K562 (cell line): ENCODE measurements at regions not wholly inside any gene's neighbourhood (a gene's known extent, or its start where the extent isn't known, plus 50 kb on each side); places are given as distances from the start of the nearest gene placed in this dataset.
"Not testable (repeated sequence)": the region's sequence is repeated elsewhere in the genome, so short reads cannot be mapped to it uniquely, and the experiment has no call there.

Experiments
- ATAC-seq: fragments of 200-7000 bp; cut with Tn5 transposase; 3 replicates; pipeline ENCODE4 v1.9.1; 2020; ENCODE audit warnings: moderate library complexity
- BruUV-seq: library from RNA; stranded (reverse); fragments of 400-500 nt; replicated peaks from 2 replicates; lab custom pipeline; 2021; lab: Mats Ljungman, UMichigan
- CTCF ChIA-PET: fragments of 300-600 bp; formaldehyde crosslinking; extraction: SDS; loops from one replicate; lab custom pipeline; 2021; ENCODE audit warnings: low intra/inter-chr PET ratio; lab: Yijun Ruan, JAX
- POLR2A ChIA-PET: fragments of 300-600, 350-650 bp; sonication (Branson Sonifier 250); formaldehyde crosslinking; extraction: SDS; loops from one replicate; lab custom pipeline; 2021; ENCODE audit warnings: antibody characterized with exemption, inconsistent platforms; lab: Yijun Ruan, JAX
- DNase-seq, 4 experiments: peaks; one replicate each; pipeline versions ENCODE4 v3.0.0 to v3.0.0-alpha.2; 2011 to 2018; ENCODE audit warnings: low spot score in 3 of 4, mixed read lengths in 3 of 4; ENCODE audit errors: extremely low read depth in 1 of 4
- FAIRE-seq: peaks from 2 replicates; lab custom pipeline; 2011; peaks lifted over from hg19 to GRCh38; lab: Jason Lieb, UNC
- H2AFZ ChIP-seq: 2 replicates; pipeline ENCODE4 v1.6.0; 2011; ENCODE audit warnings: low read depth, low read length, control low read depth, inconsistent platforms
- H3K27ac ChIP-seq: fragments of 200-600 bp; 3 replicates; pipeline ENCODE4 v1.8.0; 2011; ENCODE audit warnings: low read depth, mild to moderate bottlenecking, control low read depth, inconsistent platforms, low read length, moderate library complexity, mixed read lengths; ENCODE audit errors: extremely low read depth
- H3K27me3 ChIP-seq, 2 experiments: fragments of 300-600 bp in 1 of 2; 2 replicates in 1 of 2; 3 replicates in 1 of 2; pipeline versions ENCODE4 v1.6.0 to v1.8.0; 2011; ENCODE audit warnings: inconsistent platforms in 2 of 2, low read length in 2 of 2, mild to moderate bottlenecking in 1 of 2, mixed read lengths in 1 of 2, moderate library complexity in 1 of 2; ENCODE audit not compliant: control insufficient read depth in 2 of 2, insufficient read depth in 2 of 2
- H3K36me3 ChIP-seq: fragments of 300-600 bp; 3 replicates; pipeline ENCODE4 v1.8.0; 2011; ENCODE audit warnings: mild to moderate bottlenecking, low read length, inconsistent platforms; ENCODE audit not compliant: control insufficient read depth, insufficient read depth
- H3K4me1 ChIP-seq, 2 experiments: fragments of 200-600 bp in 1 of 2; replicated peaks in 1 of 2; 2 replicates in 1 of 2; 3 replicates in 1 of 2; pipeline versions ENCODE4 v1.5.1 to v1.8.0; 2011; ENCODE audit warnings: inconsistent platforms in 2 of 2, low read length in 2 of 2, mild to moderate bottlenecking in 1 of 2, mixed read lengths in 1 of 2, moderate library complexity in 1 of 2; ENCODE audit not compliant: control insufficient read depth in 2 of 2, insufficient read depth in 2 of 2
- H3K4me2 ChIP-seq: 2 replicates; pipeline ENCODE4 v1.6.1; 2011; ENCODE audit warnings: low read length, control low read depth, inconsistent platforms, mixed read lengths; ENCODE audit not compliant: insufficient read depth
- H3K4me3 ChIP-seq: fragments of 200-600 bp; sonication (generic), shearing (Covaris generic); 2 replicates; pipeline ENCODE4 v1.5.1; 2016; ENCODE audit warnings: control low read depth, inconsistent platforms
- H3K79me2 ChIP-seq: fragments of 200-600 bp; 3 replicates; pipeline ENCODE4 v1.8.0; 2011; ENCODE audit warnings: low read length, inconsistent platforms; ENCODE audit not compliant: control insufficient read depth, insufficient read depth
- H3K9ac ChIP-seq, 2 experiments: 2 replicates each; pipeline versions ENCODE4 v1.6.0 to v1.6.1; 2011; ENCODE audit warnings: low read depth in 2 of 2, low read length in 2 of 2, control low read depth in 1 of 2, inconsistent platforms in 1 of 2, mild to moderate bottlenecking in 1 of 2, mixed read lengths in 1 of 2; ENCODE audit not compliant: insufficient read depth in 1 of 2
- H3K9me1 ChIP-seq: one replicate; pipeline ENCODE4 v1.6.0; 2011; ENCODE audit warnings: inconsistent platforms, mild to moderate bottlenecking, low read length, moderate library complexity; ENCODE audit not compliant: control insufficient read depth, insufficient read depth
- H3K9me3 ChIP-seq: replicated peaks from 2 replicates; pipeline ENCODE4 v1.5.1; 2011; ENCODE audit warnings: low read depth, low read length, inconsistent platforms; ENCODE audit not compliant: control insufficient read depth, insufficient read depth
- H4K20me1 ChIP-seq: replicated peaks from 2 replicates; pipeline ENCODE4 v1.6.1; 2011; ENCODE audit warnings: low read length, inconsistent platforms, mixed read lengths; ENCODE audit not compliant: control insufficient read depth, insufficient read depth
- ETV5 ChIP-seq: sonication (generic); formaldehyde crosslinking; IDR thresholded peaks from 2 replicates; pipeline ENCODE4 v1.4.0; 2020; ENCODE audit warnings: low read depth, mild to moderate bottlenecking, missing genetic modification reagents
- NR2C2 ChIP-seq, 2 experiments: fragments of 200-800 bp in 1 of 2; sonication (Bioruptor generic) in 1 of 2; sonication (generic) in 1 of 2; formaldehyde crosslinking in 1 of 2; IDR thresholded peaks; 2 replicates each; pipeline versions ENCODE4 v1.6.1 to v1.8.0; 2016 to 2022; ENCODE audit warnings: mild to moderate bottlenecking in 1 of 2, missing compliant biosample characterization in 1 of 2, missing genetic modification characterization in 1 of 2, missing genetic modification reagents in 1 of 2
- NUFIP1 ChIP-seq: fragments of 450-650 bp; IDR thresholded peaks from 2 replicates; pipeline ENCODE4 v1.6.1; 2018; ENCODE audit not compliant: partially characterized antibody
- PHF8 ChIP-seq: fragments of 200-600 bp; sonication (generic); IDR thresholded peaks from 2 replicates; pipeline ENCODE4 v1.6.1; 2012; ENCODE audit warnings: mixed run types, mild to moderate bottlenecking, inconsistent platforms, low read length, moderate library complexity, borderline replicate concordance
- POLR2G ChIP-seq: fragments of 200-400 bp; formaldehyde crosslinking; IDR thresholded peaks from 2 replicates; pipeline ENCODE4 v1.6.1; 2017; ENCODE audit warnings: low read depth, mild to moderate bottlenecking, antibody characterized with exemption, low read length, moderate library complexity
- RBFOX2 ChIP-seq: fragments of 200-400 bp; formaldehyde crosslinking; IDR thresholded peaks from 2 replicates; pipeline ENCODE4 v1.6.1; 2017; ENCODE audit warnings: low read depth, mild to moderate bottlenecking, low read length, moderate library complexity
- TAF1 ChIP-seq: IDR thresholded peaks from 2 replicates; pipeline ENCODE4 v1.6.1; 2011; ENCODE audit warnings: mild to moderate bottlenecking, low read length, moderate library complexity; ENCODE audit not compliant: insufficient read depth, control insufficient read depth, severe bottlenecking; ENCODE audit errors: extremely low read depth
- ZFX ChIP-seq: sonication (generic); formaldehyde crosslinking; IDR thresholded peaks from 2 replicates; pipeline ENCODE4 v1.8.0; 2022; ENCODE audit warnings: mild to moderate bottlenecking, missing genetic modification reagents, moderate library complexity
- ZNF766 ChIP-seq: fragments of 200-800 bp; sonication (Bioruptor generic); conservative IDR thresholded peaks from 2 replicates; pipeline ENCODE4 v1.6.1; 2016; ENCODE audit warnings: missing genetic modification characterization, missing compliant biosample characterization
- WGBS: fragments of 100-300 bp; shearing (Covaris generic); methylation state at CpG from one replicate; pipeline ENCODE4 v1.1.6; 2016; ENCODE audit warnings: low coverage, mixed read lengths; ENCODE audit not compliant: insufficient coverage; ENCODE audit errors: missing lambda C conversion rate; 5-methylcytosine and 5-hydroxymethylcytosine counted together
- in situ Hi-C: fragments of 300-500 bp; cut with MboI; formaldehyde crosslinking; loops from 4 replicates; pipeline ENCODE4 v1.15.0; 2018; ENCODE audit warnings: inconsistent platforms, mixed read lengths
- intact Hi-C: fragments of 100-400 bp; cut with micrococcal nuclease; formaldehyde crosslinking; loops from 2 replicates; pipeline ENCODE4 v1.14.2; 2022
- TF ChIP-seq, protein P1 (sequence below): sonication (generic); formaldehyde crosslinking; IDR thresholded peaks from 2 replicates; pipeline ENCODE4 v1.8.0; 2022; ENCODE audit warnings: mild to moderate bottlenecking, missing genetic modification reagents
- TF ChIP-seq, protein P2 (sequence below): sonication (generic); formaldehyde crosslinking; IDR thresholded peaks from 2 replicates; pipeline ENCODE4 v1.8.0; 2022; ENCODE audit warnings: missing genetic modification reagents, mild to moderate bottlenecking, moderate library complexity, borderline replicate concordance
- TF ChIP-seq, protein P3 (sequence below): fragments of 250-450 bp; sonication (Bioruptor Pico); IDR thresholded peaks from 2 replicates; pipeline ENCODE4 v1.8.0; 2021; ENCODE audit warnings: mild to moderate bottlenecking, moderate library complexity

DNA sequence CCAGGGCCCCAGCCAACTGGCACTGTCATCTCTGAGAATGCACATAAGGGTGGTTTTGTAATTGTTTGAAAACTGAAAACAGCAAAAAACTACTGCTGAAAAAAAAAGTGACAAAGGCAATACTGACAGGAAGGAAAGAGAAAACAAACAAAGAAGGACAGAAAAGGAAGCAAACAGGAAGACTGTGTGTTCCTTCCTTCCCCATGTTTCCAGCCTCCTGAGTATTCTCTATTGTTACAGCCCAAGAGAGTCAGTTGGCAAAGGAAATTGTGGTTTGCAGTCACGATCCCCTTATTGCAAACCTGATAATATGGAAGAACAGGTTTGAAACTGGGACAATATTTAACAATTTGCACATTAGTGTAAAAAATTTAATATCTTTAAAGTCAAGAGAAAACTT lies 1177.6 kb downstream of the PLA2G4A start:
- CTCF ChIA-PET: no interaction called here
- 0% methylated on average over 1 of the region's 1 CpG for WGBS

DNA sequence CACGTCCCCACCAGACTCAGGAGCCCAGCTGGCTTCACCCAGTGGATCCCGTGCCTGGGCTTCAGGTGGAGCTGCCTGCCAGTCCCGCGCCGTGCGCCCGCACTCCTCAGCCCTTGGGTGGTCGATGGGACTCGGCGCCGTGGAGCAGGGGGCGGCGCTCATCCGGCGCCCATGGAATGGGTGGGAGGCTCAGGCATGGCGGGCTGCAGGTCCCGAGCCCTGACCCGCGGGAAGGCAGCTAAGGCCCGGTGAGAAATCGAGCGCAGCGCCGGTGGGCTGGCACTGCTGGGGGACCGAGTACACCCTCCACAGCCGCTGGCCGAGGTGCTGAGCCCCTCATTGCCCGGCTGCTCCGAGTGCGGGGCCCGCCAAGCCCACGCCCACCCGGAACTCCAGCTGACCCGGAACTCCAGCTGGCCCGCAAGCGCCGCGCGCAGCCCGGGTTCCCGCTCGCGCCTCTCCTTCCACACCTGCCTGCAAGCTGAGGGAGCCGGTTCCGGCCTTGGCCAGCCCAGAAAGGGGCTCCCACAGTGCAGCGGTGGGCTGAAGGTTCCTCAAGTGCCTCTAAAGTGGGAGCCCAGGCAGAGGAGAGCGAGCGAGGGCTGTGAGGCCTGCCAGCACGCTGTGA lies 1184.6 kb downstream of the PLA2G4A start:
- H3K9me1 ChIP-seq; POLR2A ChIA-PET; in situ Hi-C loops; H3K27ac ChIP-seq; H4K20me1 ChIP-seq; H3K4me2 ChIP-seq; intact Hi-C loops; CTCF ChIA-PET; H3K9ac ChIP-seq; H3K9me3 ChIP-seq; H3K4me1 ChIP-seq; H3K27me3 ChIP-seq; BruUV-seq; FAIRE-seq; H3K36me3 ChIP-seq; H2AFZ ChIP-seq; H3K79me2 ChIP-seq; TF ChIP-seq NR2C2 (CRISPR knock-in tag; IDR thresholded peaks at IDR 0.05): not testable (repeated sequence)
- DNase-seq (peak in 1 of 4 experiments; percentile 16), ATAC-seq (peak; percentile 66)
- 1% methylated on average over 33 of the region's 49 CpGs for WGBS
- H3K4me3 ChIP-seq: peak overlapping the region; percentile 15; the same call in 1 of the 2 replicates
- TF ChIP-seq PHF8: peak; percentile 52; the same call in 1 of the 2 replicates
- peak; percentile 38; the same call in 1 of the 2 replicates for TF ChIP-seq POLR2G
- TF ChIP-seq ZFX (CRISPR knock-in tag): peak; percentile 83
- TF ChIP-seq ETV5: 0 out of 2 replicates have a peak, but pooled peaks have one; percentile 19
- TF ChIP-seq, protein P1, sequence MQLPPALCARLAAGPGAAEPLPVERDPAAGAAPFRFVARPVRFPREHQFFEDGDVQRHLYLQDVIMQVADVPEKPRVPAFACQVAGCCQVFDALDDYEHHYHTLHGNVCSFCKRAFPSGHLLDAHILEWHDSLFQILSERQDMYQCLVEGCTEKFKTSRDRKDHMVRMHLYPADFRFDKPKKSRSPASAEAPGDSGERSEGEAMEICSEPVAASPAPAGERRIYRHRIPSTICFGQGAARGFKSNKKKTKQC: peak; percentile 52; the same call in 1 of the 2 replicates
- TF ChIP-seq NR2C2 (tag; IDR thresholded peaks at IDR 0.05): peak; percentile 69
- TF ChIP-seq, protein P2, sequence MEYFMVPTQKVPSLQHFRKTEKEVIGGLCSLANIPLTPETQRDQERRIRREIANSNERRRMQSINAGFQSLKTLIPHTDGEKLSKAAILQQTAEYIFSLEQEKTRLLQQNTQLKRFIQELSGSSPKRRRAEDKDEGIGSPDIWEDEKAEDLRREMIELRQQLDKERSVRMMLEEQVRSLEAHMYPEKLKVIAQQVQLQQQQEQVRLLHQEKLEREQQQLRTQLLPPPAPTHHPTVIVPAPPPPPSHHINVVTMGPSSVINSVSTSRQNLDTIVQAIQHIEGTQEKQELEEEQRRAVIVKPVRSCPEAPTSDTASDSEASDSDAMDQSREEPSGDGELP (CRISPR knock-in tag): peak; percentile 91
- TF ChIP-seq RBFOX2: peak; percentile 43

More for the DNA sequence above, 1177.6 kb downstream of the PLA2G4A start:
- DNase-seq: no peak
- BruUV-seq: no TSS peak
- Histone ChIP-seq H3K27ac (no peak overlapping the region), H3K4me1 (no peaks in the 10 kb centered on the region), H3K27me3 (no peaks in the 10 kb centered on the region), H3K4me3 (no peak overlapping the region), H3K36me3 (no peaks in the 10 kb centered on the region), H3K9ac (no peak overlapping the region), H4K20me1 (no peaks in the 10 kb centered on the region)
- no peak for FAIRE-seq
- TF ChIP-seq TAF1 (no peak), NUFIP1 (no peak), ZNF766 (CRISPR knock-in tag) (no peak)
- TF ChIP-seq, protein P3, sequence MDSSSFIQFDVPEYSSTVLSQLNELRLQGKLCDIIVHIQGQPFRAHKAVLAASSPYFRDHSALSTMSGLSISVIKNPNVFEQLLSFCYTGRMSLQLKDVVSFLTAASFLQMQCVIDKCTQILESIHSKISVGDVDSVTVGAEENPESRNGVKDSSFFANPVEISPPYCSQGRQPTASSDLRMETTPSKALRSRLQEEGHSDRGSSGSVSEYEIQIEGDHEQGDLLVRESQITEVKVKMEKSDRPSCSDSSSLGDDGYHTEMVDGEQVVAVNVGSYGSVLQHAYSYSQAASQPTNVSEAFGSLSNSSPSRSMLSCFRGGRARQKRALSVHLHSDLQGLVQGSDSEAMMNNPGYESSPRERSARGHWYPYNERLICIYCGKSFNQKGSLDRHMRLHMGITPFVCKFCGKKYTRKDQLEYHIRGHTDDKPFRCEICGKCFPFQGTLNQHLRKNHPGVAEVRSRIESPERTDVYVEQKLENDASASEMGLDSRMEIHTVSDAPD (CRISPR knock-in tag): no peak
- TF ChIP-seq, all 486 proteins: peak for 0
- H3K9me3 ChIP-seq: no peaks in the 10 kb centered on the region; the same call in none of the 2 replicates
- no peak overlapping the region for H2AFZ ChIP-seq
- no peak overlapping the region for H3K4me2 ChIP-seq
- intact Hi-C loops (no loop called here), in situ Hi-C loops (no loop called here)
- ATAC-seq: no peak
- POLR2A ChIA-PET: no interaction called here
- H3K79me2 ChIP-seq: no peaks in the 10 kb centered on the region
- H3K9me1 ChIP-seq: no peaks in the 10 kb centered on the region
